ENCODE measurements at regions not wholly inside any gene's neighbourhood (a gene's known extent, or its start where the extent isn't known, plus 50 kb on each side); places are given as distances from the start of the nearest gene placed in this dataset.
"Not testable (repeated sequence)": the region's sequence is repeated elsewhere in the genome, so short reads cannot be mapped to it uniquely, and the experiment has no call there.

DNA sequence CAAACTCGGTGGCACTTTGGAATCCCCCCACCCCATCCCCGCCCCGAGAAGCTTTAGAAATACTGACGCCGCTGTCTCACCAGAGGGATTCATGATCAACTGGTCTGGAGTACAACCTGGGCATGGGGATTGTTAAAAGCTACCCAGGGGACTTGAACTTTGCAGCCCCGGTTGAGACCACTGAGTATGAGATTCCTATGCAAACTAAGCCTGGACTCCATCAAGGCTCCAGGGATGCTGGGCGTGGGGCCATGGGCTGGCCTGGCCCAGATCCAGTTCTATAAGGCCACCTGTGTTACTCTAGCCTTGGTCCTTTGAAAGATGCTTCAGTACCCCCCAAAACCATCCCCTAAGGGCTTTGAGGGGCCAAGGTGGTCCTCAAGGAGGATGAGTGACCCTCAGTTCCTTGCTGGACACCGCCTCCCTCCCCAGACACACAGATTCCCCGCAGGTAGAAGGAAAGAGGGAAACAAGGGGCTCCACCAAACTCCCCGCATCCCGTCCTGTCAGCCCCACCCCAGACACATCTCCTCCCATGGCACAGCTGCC lies 68.5 kb downstream of the MRPL36 start:
- no peak for DNase-seq

DNA sequence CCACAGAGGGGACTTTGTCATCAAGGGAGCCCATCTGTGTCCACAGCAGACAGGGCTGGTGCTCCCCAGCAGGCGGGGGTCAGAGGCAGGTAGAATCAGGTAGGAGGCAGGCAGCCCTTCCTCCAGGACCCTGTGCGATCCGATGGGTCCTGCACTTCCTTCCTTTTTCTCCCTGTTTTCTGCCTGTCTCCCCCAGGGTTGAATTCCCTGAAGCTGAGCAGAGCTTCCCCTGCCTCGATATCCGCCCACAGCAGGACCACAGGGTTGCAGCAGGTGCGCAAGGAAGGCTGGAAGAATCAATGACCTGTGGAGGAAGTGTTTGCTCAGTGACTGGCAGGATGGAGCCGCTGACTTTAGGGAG lies 69.2 kb downstream of the MRPL36 start:
- DNase-seq: no peak

DNA sequence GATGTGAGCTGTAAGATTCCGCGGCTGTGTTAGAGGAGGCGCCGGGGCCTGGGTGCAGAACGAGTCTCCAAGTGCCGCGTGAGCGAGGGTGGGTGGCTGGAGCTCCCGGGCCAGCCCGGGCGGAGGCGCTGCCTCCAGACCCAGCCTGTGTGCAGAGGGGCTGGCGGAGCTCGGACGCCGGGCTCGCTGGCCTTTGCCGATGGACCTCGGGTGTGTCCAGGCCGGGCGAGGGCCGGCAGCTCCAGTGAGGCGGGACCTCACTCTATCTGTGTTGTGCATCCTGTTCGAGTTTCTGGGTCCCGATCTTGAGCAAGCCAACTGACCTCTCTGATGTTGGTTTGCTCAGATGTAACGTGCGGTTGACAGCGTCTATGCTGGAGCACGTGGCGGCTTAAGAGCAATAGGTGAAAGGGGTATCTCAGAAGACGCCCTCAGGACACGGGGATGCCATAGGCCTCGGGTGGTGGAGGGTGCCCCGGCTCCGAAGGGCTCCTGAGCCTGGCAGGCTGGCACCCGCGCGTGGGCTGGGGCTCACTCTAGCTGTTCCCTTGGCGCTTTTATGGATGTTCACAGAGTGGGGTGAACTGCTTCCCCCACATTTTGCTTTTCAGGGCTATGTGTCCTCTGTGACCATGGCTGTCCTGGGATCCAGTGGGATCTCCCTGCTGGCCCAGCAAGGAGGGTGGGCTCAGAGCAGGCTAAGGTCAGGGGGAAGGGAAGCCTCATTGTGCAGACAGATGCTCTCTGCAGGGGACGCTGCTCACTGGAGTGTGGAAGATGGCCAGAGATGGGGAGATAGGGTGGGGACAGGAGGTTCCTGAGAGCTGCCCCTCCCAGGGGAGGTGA lies 69.8 kb downstream of the MRPL36 start:
- peak; percentile 26 for DNase-seq

DNA sequence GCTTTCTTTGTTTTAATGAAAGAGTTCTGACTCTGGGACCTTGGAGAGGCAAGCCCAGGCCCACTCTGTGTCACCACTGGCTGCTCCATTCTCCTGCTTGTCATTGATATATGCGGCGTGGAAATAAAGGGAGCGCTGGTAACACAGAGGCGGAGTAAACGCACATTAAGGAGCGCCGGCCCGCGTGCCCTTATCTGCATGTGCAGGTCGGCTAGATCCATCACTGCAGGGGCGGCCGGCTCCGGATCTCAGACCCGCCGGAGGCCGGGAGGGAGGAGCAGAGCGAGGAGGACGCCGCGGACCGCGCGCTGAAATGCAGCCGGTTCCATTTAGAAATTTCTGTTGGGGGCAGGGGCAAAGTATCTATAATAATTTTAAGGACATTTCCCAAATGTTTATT lies 70.8 kb downstream of the MRPL36 start:
- DNase-seq: no peak

DNA sequence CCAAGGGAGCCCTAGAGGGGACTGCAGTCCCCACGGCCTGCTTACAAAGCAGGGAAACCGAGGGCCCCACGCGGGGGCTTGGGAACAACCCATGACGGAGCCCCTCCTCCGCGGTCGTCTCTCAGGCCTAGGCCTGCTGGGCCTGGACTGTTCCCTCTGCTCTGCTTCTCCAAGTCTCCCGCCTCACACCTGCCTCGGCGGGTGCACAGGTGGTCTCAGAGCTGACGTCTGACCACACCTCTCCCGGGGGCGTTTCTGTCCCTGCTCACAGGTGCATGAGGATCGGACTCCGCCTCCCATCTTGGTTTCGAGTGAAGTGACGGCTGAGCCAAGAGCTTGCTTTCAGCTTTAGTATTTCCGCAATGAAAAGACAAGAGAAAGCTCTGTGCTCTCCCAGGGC lies 72.1 kb downstream of the MRPL36 start:
- DNase-seq: no peak

DNA sequence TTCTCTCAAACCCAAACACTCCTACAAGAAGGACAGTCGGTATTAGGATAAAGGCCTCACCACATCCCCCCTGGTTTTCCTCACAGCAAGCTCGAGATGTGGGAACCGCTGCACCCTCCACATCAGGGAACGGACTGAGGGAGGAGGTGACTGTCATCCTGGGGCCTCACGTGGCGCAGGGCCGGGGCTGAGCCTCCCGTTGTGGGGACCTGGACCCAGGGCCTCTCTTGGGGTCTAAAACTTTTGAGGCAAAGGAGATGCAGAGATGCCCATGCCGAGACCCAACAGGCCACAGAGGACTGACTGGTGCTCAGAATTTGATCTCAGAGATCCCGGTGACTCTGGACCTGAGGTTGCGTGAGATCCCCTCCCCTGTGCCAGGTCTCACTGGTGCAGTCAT lies 72.7 kb downstream of the MRPL36 start:
- no peak for DNase-seq

DNA sequence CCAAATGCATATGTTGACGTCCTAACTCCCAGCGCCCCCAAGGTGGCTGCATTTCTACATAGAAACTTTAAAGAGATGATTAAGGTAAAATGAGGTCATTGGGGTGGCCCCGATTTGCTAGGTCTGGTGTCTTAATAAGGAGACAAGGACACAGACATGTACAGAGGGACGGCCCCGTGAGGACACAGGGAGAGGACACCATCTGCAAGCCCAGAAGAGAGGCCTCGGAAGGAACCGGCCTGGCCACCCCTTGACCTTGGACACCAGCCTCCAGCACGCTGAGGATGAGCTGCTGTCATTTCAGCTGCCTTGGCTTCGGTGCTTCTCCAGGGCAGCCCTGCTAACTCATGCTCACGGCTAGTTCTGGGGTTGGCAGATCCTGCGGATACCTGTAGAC lies 73.2 kb downstream of the MRPL36 start:
- no peak for DNase-seq

DNA sequence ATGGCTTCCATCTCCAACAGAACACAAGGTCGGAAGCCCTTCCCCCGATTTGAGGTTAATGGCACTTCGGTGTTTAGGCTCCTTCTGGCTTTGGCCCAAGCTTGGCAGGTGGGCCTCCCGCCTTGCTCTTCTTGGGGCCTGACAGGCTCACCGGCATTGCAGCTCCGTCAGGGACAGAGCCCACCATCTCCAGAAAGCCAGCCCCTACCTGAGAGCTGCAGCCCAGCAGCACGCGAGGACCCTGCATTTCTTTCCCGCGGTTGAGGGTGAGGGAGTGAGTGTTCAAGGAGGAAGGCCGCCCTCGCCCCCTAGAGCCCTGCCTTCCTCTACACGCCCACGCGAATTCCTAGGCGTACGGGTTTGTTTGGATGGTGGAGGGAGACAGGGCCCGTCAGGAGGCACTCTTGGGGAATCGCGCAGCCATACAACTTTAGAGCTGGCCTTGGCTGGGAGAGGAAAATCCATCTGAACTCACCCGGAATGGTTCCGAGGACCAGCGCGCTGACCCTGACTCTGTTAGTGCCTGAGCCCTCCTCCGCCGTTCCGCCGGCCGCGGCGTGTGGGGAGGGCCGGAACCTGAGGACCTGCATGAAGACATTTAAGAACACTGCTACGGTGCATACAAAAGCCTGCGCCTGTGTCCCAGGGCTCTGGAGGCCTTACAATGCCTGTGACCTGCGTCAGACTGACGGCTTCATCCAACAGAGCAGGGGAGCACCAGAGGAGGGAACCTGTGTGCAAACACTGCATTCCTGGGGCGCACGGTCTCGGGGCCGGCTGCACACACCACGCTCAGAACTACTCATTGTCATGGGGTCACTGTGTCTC lies 73.8 kb downstream of the MRPL36 start:
- DNase-seq: peak; percentile 24

DNA sequence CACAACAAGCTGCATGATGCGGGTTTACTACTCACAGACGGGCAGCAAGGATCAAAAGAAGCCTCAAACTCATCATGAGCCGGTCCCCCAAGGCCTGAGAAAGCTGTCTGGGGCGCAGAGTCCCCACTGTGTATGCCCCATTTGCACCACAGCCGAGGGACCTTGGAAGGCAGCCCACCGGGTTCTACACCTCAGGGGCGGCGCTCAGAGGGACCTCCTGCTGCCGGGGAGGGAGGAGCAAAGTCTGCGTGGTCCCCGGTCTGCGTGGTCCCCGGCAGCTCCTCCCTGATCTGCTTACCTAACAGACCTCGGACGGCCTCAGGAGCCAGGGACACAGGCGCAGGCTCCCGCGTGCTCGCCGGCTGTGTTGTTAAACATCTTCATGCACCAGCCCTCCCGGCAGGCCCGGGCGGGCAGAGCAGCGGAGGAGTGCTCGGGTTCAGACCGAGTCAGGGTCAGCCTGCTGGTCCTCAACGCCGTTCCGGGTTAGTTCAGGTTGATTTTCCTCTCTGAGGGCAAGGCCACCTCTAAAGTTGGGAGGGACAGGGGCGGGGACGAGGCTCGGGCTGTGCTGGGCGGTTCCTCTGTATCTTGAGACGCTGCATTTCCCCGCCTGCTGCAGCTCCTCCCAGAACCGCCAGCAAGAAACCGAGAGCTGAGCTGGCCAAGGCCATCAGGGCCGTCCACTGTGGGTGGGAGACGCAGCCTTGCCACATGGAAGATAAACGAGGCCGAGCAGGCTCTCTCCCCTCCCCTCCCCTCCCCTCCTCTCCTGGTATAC lies 74.6 kb downstream of the MRPL36 start:
- peak; percentile 51 for DNase-seq

DNA sequence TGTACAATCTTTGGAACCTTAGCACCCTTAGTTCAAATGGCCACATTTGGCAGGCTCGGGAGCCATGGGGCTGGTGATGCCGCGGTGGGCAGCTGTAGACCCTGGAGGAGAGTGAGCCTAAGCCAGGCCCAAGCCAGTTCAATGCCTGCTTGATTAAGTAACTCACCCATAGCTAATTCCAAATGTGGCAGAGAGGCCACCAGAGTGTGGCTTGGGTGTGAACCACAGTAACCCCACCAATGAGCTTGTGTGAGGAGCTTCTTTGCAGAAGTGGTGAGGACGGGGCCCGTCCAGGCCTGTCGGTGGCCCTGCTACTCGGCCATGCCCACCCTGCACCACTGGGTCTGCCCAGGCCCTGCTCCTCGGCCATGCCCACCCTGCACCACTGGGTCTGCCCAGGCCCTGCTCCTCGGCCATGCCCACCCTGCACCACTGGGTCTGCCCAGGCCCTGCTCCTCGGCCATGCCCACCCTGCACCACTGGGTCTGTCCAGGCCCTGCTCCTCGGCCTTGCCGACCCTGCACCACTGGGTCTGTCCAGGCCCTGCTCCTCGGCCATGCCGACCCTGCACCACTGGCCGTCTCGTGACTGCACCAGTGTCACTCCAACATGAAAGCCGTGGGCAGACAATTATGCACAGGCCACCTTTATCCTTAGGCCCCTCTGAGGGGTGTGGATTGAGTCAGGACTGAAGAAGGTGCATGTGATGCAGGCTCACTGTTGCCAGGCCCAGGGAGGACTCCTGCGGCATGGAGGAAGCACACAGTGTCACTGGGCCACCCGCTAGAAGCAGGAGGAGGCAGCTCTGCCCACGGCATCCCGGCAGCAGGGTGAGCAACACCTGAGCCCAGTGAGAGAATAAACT lies 75.4 kb downstream of the MRPL36 start:
- DNase-seq: no peak

DNA sequence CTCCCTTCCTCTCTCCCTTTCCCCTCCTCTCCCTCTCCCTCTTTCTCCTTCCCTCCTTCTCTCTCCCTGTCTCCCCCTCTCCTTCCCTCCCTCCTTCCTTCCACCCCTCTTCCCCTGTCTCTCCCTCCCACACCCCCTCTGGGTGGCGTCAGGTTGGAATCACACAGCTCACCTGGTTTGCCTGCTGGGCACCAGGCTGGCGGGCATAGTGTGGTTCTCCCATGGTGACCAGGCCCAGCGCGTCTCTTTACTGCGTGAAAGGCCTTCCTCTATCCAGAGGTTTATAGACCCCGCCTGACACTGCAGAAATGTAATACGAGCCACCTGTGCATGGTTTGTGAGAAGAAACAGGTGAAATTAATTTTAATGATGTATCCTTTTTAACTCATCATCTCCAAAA lies 76.2 kb downstream of the MRPL36 start:
- no peak for DNase-seq

DNA sequence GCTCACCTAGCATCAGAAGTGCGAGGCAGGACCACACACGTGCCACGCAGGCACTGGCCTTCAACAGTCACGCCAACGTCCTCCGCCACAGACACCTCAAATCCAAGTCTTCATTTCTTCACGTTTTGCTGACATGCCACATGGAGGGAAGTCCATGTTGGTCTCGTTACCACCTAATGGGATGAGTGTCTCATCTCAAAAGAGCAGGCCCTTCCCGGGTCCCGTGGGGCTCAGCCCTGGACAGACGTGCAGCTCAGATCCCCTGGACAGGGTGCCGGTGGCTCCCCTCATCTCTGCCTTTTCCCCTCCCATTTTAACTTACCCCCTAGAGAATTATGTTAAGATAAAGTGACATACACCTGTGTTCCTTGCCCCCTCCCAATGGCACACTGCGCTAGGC lies 76.8 kb downstream of the MRPL36 start:
- no peak for DNase-seq

DNA sequence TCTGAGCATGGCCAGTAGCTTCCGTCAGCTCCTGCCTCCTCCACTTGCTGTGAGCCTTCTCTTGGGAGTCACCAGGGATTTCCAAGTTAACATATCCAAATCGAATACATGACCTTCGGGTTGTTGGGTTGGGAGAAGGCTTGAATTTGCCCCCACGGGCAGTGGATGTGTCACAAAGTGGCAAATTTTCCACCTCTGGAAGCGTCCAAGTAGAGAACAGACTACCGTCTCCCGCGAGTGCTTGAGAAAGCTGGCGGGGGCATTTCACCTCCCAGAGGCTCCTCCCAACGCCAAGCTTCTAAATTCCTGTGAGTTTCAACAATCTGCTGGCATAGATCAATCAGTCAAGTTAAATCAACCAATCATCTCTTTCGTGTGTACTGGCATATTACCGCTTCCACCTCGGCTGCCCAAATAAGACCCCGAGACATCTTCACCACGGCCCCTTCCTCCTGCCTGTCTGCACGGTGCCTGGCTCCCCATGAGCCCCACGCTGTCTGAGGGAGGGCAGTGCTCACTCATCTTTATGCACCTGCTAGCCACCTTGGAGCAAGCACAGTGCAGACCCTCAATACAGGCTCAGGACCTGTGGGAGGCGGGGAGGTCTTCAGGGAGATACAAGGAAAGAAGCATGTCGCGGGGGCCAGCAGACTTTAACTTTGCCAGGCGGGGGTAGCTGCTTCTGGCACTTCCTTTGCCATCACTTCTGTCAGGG lies 79.1 kb downstream of the MRPL36 start:
- DNase-seq: no peak

DNA sequence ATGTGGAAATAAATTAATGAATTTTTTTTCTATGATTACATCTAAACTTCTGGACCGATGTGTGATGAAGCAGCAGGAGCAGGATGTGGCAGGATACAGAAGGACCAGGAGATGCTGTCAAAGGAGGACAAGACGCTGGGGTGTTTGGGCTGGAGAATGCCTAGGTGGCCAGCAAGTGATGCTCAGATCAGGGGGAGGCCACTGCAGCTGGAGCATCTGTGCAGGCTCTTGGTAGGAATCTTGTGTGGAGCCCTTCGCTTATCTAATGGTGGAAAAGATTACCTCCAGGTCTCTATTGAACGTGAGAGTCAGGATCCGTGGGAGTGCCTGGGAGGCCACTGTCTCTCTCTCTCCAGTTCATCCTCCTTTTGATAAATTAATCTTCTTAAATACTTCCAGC lies 79.8 kb downstream of the MRPL36 start:
- DNase-seq: no peak

DNA sequence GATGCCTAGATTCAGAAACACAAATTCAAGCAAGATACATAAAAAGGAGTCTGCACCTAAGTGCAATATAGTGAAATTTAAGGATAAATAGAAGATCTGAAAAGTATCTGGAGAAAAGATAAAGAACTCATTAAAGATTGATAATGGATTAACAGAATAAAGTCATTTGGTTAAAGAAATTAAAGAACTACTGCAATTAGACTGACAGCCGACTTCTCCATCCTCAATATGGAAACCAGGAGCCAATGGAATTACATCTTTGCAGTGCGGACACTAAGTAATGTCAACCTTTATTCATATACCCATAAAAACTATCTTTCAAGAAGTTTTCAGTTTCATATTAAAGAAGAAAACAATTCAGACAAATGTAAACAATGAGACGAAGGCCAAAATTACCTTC lies 81.0 kb downstream of the MRPL36 start:
- no peak for DNase-seq

DNA sequence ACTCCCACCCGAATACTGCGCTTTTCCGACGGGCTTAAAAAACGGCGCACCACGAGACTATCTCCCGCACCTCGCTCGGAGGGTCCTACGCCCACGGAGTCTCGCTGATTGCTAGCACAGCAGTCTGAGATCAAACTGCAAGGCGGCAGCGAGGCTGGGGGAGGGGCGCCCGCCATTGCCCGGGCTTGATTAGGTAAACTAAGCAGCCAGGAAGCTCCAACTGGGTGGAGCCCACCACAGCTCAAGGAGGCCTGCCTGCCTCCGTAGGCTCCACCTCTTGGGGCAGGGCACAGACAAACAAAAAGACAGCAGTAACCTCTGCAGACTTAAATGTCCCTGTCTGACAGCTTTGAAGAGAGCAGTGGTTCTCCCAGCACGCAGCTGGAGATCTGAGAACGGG lies 89.5 kb downstream of the MRPL36 start:
- DNase-seq: not testable (repeated sequence)

DNA sequence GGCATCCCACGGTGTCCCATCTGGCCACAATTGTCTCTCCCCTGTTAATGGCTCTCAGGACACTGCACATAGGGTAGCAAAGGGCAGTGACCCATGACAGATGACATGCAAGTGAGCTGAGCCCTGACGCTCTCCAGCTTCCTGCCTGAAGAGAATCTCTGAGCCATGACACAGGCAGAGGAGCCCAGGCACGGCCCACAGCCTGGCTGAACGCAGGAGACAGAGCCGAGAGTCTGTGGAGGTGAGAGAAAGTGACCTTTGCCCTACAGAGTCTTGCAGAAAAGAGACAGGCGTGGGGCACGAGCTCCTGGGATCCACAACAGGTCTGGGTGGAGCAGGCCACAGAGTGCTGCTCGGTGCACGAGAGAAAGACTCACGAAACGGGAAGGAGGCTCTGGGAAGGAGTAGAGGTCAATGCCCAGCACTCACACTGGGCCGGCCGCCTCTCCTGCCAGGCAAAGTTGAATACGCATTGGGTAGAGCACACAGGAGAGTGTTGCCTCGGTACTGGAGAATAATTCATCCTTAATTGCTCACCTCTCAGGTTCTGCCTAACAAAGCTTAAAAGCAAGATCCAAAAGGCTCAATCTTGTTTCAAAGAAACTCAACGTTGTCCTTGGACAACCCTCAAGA lies 90.3 kb downstream of the MRPL36 start:
- peak; percentile 57 for DNase-seq

DNA sequence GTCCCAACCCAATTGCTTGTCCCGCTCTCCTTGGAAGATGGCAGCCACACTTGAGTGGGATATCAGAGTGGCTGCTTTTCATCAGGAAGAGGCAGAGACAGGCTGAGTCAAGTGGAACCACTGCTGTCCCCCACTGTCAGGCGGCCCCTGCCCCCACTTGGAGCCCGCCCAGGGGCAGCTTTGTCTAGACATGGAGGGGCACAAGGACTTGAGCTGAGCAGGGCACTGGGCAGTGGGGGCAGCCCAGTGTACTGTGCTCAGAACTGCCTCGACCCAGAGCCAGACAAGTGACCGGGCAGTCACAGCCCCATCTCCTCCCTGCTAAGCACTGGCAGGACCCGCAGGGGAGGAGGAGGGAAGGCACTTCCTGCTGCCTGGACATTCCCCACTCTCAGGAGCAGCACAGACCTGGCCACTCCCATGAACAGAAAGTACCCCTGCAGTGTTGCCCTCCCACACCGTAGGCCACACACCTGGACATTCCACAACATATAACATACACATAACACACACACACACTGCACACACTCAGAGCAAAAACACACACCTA lies 91.0 kb downstream of the MRPL36 start:
- no peak for DNase-seq

DNA sequence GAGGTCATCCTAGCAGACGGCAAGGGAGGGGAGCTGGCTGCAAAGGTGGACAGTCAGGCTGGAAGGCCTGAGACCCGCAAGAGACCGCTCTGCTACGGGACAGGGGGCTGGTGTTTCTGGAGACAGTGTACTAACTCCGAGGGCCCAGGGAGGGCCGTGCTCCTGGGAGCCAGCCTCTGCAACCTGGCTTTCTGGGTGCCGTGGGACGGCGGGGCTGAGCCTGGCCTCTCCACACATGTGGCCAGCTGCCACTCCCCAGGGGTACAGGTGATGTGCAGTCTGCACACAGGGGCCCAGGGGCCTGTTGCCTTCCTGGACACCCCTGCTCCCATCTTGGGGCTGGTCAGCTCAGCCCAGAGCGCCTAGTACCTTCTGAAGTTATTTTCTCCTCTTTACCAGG lies 92.2 kb downstream of the MRPL36 start:
- no peak for DNase-seq

DNA sequence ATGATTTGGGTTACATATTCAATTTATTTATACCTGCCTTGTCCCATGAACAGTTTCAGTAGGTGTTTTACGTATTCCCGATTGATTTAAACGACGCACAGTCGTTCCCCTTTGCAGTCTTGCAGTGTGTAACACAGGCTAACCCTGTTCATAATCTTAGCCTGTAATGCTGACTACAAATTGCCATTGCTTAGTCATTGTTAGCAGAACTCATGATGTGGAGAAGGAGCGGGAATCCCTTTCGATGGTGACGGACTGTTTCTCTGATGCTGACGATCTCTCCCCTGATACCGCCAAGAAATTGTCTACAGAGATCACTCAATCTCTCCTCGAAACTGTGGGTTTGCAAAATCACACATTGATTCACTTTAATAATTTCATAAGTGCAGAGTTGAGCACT lies 93.2 kb downstream of the MRPL36 start:
- no peak for DNase-seq

DNA sequence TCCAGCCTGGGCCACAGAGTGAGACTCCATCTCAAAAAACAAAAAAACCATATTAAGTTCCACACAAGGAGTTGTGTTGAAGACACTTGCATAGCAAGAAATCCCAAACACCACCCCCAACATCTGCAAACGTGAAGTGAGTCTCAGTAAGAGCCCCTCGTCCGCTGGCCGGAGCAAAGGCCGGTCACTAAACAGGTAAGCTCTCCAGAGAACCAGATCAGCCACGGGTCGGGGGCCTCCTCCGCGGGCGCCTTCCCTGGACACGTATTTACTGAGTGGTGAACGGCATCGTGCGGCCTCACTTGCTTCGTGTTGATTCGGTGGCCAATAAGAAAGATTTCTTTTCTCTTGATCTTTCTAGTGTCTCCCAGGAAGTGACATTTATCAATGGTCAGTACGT lies 93.6 kb downstream of the MRPL36 start:
- DNase-seq: no peak
